ENCODE measurements at regions not wholly inside any gene's neighbourhood (a gene's known extent, or its start where the extent isn't known, plus 50 kb on each side); places are given as distances from the start of the nearest gene placed in this dataset.
A peak's percentile ranks its signal among the peaks of the same experiment; 100 is the strongest.

GRCh38 chr3:177499779-177500423, 302.6 kb upstream of the TBL1XR1 start:
- H3K27me3 ChIP-seq (ENCODE audit: insufficient read depth, low read length): no peaks in the 10 kb centered on the region
- no peak for TF ChIP-seq CTCF (IDR thresholded peaks at IDR 0.05; ENCODE audit: extremely low read depth, low read depth, low read length)

GRCh38 chr3:177510693-177511216, 313.5 kb upstream of the TBL1XR1 start:
- H3K9me3 ChIP-seq (ENCODE audit: low read depth, low read length): no peaks in the 10 kb centered on the region
- no peaks in the 10 kb centered on the region for H3K79me2 ChIP-seq (ENCODE audit: insufficient read depth, low read length)
- H3K27ac ChIP-seq (ENCODE audit: low read depth, low read length): no peak overlapping the region
- H4K20me1 ChIP-seq (ENCODE audit: insufficient read depth, low read length): no peaks in the 10 kb centered on the region
- no peak for TF ChIP-seq CTCF (IDR thresholded peaks at IDR 0.05; ENCODE audit: extremely low read depth, low read depth, low read length)
- peak overlapping the region; percentile 27 for H2AFZ ChIP-seq (ENCODE audit: low read length)
- peaks cover 3% of the 10 kb centered on the region for H3K4me1 ChIP-seq (ENCODE audit: insufficient read depth, low read length)
- H3K36me3 ChIP-seq (ENCODE audit: insufficient read depth, low read length): no peaks in the 10 kb centered on the region
- H3K27me3 ChIP-seq (ENCODE audit: insufficient read depth, low read length): no peaks in the 10 kb centered on the region
- no peak for DNase-seq (ENCODE audit: insufficient read length, low spot score, missing footprints)
- H3K4me3 ChIP-seq (ENCODE audit: insufficient read depth, low read length): no peak overlapping the region
- no peak overlapping the region for H3K4me2 ChIP-seq (ENCODE audit: insufficient read depth, low read length)

More at GRCh38 chr3:177499779-177500423, 302.6 kb upstream of the TBL1XR1 start:
- Histone ChIP-seq H3K4me2 (ENCODE audit: insufficient read depth, low read length) (no peak overlapping the region), H4K20me1 (ENCODE audit: insufficient read depth, low read length) (no peaks in the 10 kb centered on the region), H3K27ac (ENCODE audit: low read depth, low read length) (no peak overlapping the region), H3K4me1 (ENCODE audit: insufficient read depth, low read length) (no peaks in the 10 kb centered on the region), H3K9me3 (ENCODE audit: low read depth, low read length) (no peaks in the 10 kb centered on the region), H3K4me3 (ENCODE audit: insufficient read depth, low read length) (no peak overlapping the region), H3K36me3 (ENCODE audit: insufficient read depth, low read length) (no peaks in the 10 kb centered on the region), H3K79me2 (ENCODE audit: insufficient read depth, low read length) (no peaks in the 10 kb centered on the region), H2AFZ (ENCODE audit: low read length) (no peak overlapping the region)
- DNase-seq (ENCODE audit: insufficient read length, low spot score, missing footprints): no peak

- no peak overlapping the region for H3K4me3 ChIP-seq (ENCODE audit: insufficient read depth, low read length)
- H2AFZ ChIP-seq (ENCODE audit: low read length): peak overlapping the region; percentile 65
- peaks cover 19% of the 10 kb centered on the region for H3K4me1 ChIP-seq (ENCODE audit: insufficient read depth, low read length)
- H3K27ac ChIP-seq (ENCODE audit: low read depth, low read length): no peak overlapping the region
- H3K36me3 ChIP-seq (ENCODE audit: insufficient read depth, low read length): no peaks in the 10 kb centered on the region
- no peak overlapping the region for H3K4me2 ChIP-seq (ENCODE audit: insufficient read depth, low read length)
- no peak for DNase-seq (ENCODE audit: insufficient read length, low spot score, missing footprints)
- no peaks in the 10 kb centered on the region for H3K79me2 ChIP-seq (ENCODE audit: insufficient read depth, low read length)
- TF ChIP-seq CTCF (IDR thresholded peaks at IDR 0.05; ENCODE audit: extremely low read depth, low read depth, low read length): no peak
- no peaks in the 10 kb centered on the region for H3K27me3 ChIP-seq (ENCODE audit: insufficient read depth, low read length)
- H4K20me1 ChIP-seq (ENCODE audit: insufficient read depth, low read length): no peaks in the 10 kb centered on the region
- H3K9me3 ChIP-seq (ENCODE audit: low read depth, low read length): no peaks in the 10 kb centered on the region
Measured at GRCh38 chr3:177512945-177513814, 315.9 kb upstream of the TBL1XR1 start.

All from osteoblast (primary cell).